Tibial nerve (tissue), 3 donors: ENCODE measurements at regions not wholly inside any gene's neighbourhood (a gene's known extent, or its start where the extent isn't known, plus 50 kb on each side); places are given as distances from the start of the nearest gene placed in this dataset.

Source experiments
- POLR2A ChIP-seq, 2 donors: fragments of 450-650 bp; IDR thresholded peaks; one replicate each; pipeline ENCODE4 v1.6.1; 2017; ENCODE audit warnings: antibody characterized with exemption in 2 of 2, mild to moderate bottlenecking in 2 of 2, moderate library complexity in 2 of 2
- TF ChIP-seq, protein P1 (sequence below), 5 experiments: fragments of 200-600 bp in 3 of 5; fragments of 450-650 bp in 2 of 5; sonication (generic) in 3 of 5; IDR thresholded peaks; one replicate each; pipeline ENCODE4 v1.5.1; 2016 to 2019; ENCODE audit warnings: antibody characterized with exemption in 5 of 5, mild to moderate bottlenecking in 3 of 5, moderate library complexity in 2 of 5

GRCh38 chrX:94435799-94436198 is 761.8 kb downstream of the FAM133A start:
- TF ChIP-seq, protein P1, sequence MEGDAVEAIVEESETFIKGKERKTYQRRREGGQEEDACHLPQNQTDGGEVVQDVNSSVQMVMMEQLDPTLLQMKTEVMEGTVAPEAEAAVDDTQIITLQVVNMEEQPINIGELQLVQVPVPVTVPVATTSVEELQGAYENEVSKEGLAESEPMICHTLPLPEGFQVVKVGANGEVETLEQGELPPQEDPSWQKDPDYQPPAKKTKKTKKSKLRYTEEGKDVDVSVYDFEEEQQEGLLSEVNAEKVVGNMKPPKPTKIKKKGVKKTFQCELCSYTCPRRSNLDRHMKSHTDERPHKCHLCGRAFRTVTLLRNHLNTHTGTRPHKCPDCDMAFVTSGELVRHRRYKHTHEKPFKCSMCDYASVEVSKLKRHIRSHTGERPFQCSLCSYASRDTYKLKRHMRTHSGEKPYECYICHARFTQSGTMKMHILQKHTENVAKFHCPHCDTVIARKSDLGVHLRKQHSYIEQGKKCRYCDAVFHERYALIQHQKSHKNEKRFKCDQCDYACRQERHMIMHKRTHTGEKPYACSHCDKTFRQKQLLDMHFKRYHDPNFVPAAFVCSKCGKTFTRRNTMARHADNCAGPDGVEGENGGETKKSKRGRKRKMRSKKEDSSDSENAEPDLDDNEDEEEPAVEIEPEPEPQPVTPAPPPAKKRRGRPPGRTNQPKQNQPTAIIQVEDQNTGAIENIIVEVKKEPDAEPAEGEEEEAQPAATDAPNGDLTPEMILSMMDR (IDR thresholded peaks at IDR 0.05), result no peak
- no peak for TF ChIP-seq POLR2A (IDR thresholded peaks at IDR 0.05)
